ENCODE measurements at regions not wholly inside any gene's neighbourhood (a gene's known extent, or its start where the extent isn't known, plus 50 kb on each side); places are given as distances from the start of the nearest gene placed in this dataset.

- Histone ChIP-seq H3K36me3 (ENCODE audit: control insufficient read depth, insufficient read depth, low read length) (no peaks in the 10 kb centered on the region), H3K4me3 (ENCODE audit: low read depth, low read length) (no peak overlapping the region), H3K27me3 (ENCODE audit: control insufficient read depth, insufficient read depth, low read length) (no peaks in the 10 kb centered on the region)
- TF ChIP-seq CTCF (IDR thresholded peaks at IDR 0.05; ENCODE audit: insufficient read depth, low read depth, low read length): no peak
- no peak for DNase-seq (ENCODE audit: low read depth)
- POLR2A ChIA-PET: no interaction called here
- CTCF ChIA-PET: no interaction called here
Measured at GRCh38 chr18:78006774-78007260, 757.2 kb downstream of the GALR1 start.

GRCh38 chr18:78010363-78010762 lies 760.7 kb downstream of the GALR1 start:
- H3K27me3 ChIP-seq (ENCODE audit: control insufficient read depth, insufficient read depth, low read length): no peaks in the 10 kb centered on the region
- no peak for DNase-seq (ENCODE audit: low read depth)
- POLR2A ChIA-PET: no interaction called here
- no peaks in the 10 kb centered on the region for H3K36me3 ChIP-seq (ENCODE audit: control insufficient read depth, insufficient read depth, low read length)
- CTCF ChIA-PET: no interaction called here
- no peak overlapping the region for H3K4me3 ChIP-seq (ENCODE audit: low read depth, low read length)
- no peak for TF ChIP-seq CTCF (IDR thresholded peaks at IDR 0.05; ENCODE audit: insufficient read depth, low read depth, low read length)

GRCh38 chr18:78017869-78018268 lies 768.2 kb downstream of the GALR1 start:
- DNase-seq (ENCODE audit: low read depth): no peak
- CTCF ChIA-PET: no interaction called here
- TF ChIP-seq CTCF (IDR thresholded peaks at IDR 0.05; ENCODE audit: insufficient read depth, low read depth, low read length): no peak

GRCh38 chr18:78021196-78021595 lies 771.5 kb downstream of the GALR1 start:
- DNase-seq (ENCODE audit: low read depth): no peak
- TF ChIP-seq CTCF (IDR thresholded peaks at IDR 0.05; ENCODE audit: insufficient read depth, low read depth, low read length): no peak
- H3K36me3 ChIP-seq (ENCODE audit: control insufficient read depth, insufficient read depth, low read length): no peaks in the 10 kb centered on the region
- H3K4me3 ChIP-seq (ENCODE audit: low read depth, low read length): no peak overlapping the region
- no peaks in the 10 kb centered on the region for H3K27me3 ChIP-seq (ENCODE audit: control insufficient read depth, insufficient read depth, low read length)
- ChIA-PET POLR2A (no interaction called here), CTCF (no interaction called here)

More at GRCh38 chr18:78017869-78018268, 768.2 kb downstream of the GALR1 start:
- POLR2A ChIA-PET: no interaction called here
- H3K36me3 ChIP-seq (ENCODE audit: control insufficient read depth, insufficient read depth, low read length): no peaks in the 10 kb centered on the region
- H3K4me3 ChIP-seq (ENCODE audit: low read depth, low read length): no peak overlapping the region
- no peaks in the 10 kb centered on the region for H3K27me3 ChIP-seq (ENCODE audit: control insufficient read depth, insufficient read depth, low read length)

GRCh38 chr18:78031589-78031988 lies 781.9 kb downstream of the GALR1 start:
- TF ChIP-seq CTCF (IDR thresholded peaks at IDR 0.05; ENCODE audit: insufficient read depth, low read depth, low read length): no peak
- no peak for DNase-seq (ENCODE audit: low read depth)
- Histone ChIP-seq H3K4me3 (ENCODE audit: low read depth, low read length) (no peak overlapping the region), H3K36me3 (ENCODE audit: control insufficient read depth, insufficient read depth, low read length) (no peaks in the 10 kb centered on the region), H3K27me3 (ENCODE audit: control insufficient read depth, insufficient read depth, low read length) (no peaks in the 10 kb centered on the region)
- CTCF ChIA-PET: no interaction called here
- POLR2A ChIA-PET: no interaction called here
